Keratinocyte (primary cell): ENCODE measurements at regions not wholly inside any gene's neighbourhood (a gene's known extent, or its start where the extent isn't known, plus 50 kb on each side); places are given as distances from the start of the nearest gene placed in this dataset.

Experiments
- DNase-seq: peaks from one replicate; pipeline ENCODE4 v3.0.0-alpha.2; 2011; ENCODE audit warnings: low read depth, missing footprints, low spot score
- FAIRE-seq: peaks from 2 replicates; lab custom pipeline; 2011; peaks lifted over from hg19 to GRCh38; lab: Jason Lieb, UNC
- H2AFZ ChIP-seq: 2 replicates; pipeline ENCODE4 v1.6.0; 2012; ENCODE audit warnings: low read length, control low read depth, inconsistent platforms; ENCODE audit not compliant: control insufficient read depth
- H3K27ac ChIP-seq: 2 replicates; pipeline ENCODE4 v1.5.1; 2011; ENCODE audit warnings: low read length; ENCODE audit not compliant: control insufficient read depth, insufficient read depth
- H3K27me3 ChIP-seq: 3 replicates; pipeline ENCODE4 v1.6.0; 2011; ENCODE audit warnings: low read length; ENCODE audit not compliant: control insufficient read depth, insufficient read depth; ENCODE audit errors: extremely low read depth
- H3K36me3 ChIP-seq, 2 experiments: 2 replicates in 1 of 2; 3 replicates in 1 of 2; pipeline ENCODE4 v1.5.1; 2011; ENCODE audit warnings: low read length in 2 of 2, mild to moderate bottlenecking in 1 of 2; ENCODE audit not compliant: control insufficient read depth in 2 of 2, insufficient read depth in 2 of 2; ENCODE audit errors: extremely low read depth in 1 of 2
- H3K4me1 ChIP-seq: 3 replicates; pipeline ENCODE4 v1.5.1; 2011; ENCODE audit warnings: low read length; ENCODE audit not compliant: control insufficient read depth, insufficient read depth; ENCODE audit errors: extremely low read depth
- H3K4me2 ChIP-seq: 3 replicates; pipeline ENCODE4 v1.6.0; 2011; ENCODE audit warnings: low read depth, low read length; ENCODE audit not compliant: control insufficient read depth, insufficient read depth; ENCODE audit errors: extremely low read depth
- H3K4me3 ChIP-seq, 3 experiments: fragments of 200-600 bp in 1 of 3; sonication (generic) in 1 of 3; 2 replicates in 2 of 3; 3 replicates in 1 of 3; pipeline ENCODE4 v1.5.1; 2011 to 2016; ENCODE audit warnings: low read length in 3 of 3, mild to moderate bottlenecking in 3 of 3, control low read depth in 2 of 3, inconsistent platforms in 1 of 3, low read depth in 1 of 3, mixed read lengths in 1 of 3, mixed run types in 1 of 3, moderate library complexity in 1 of 3; ENCODE audit not compliant: control insufficient read depth in 2 of 3, insufficient read depth in 2 of 3; ENCODE audit errors: extremely low read depth in 1 of 3
- H3K79me2 ChIP-seq: 2 replicates; pipeline ENCODE4 v1.6.0; 2012; ENCODE audit warnings: low read length; ENCODE audit not compliant: control insufficient read depth, insufficient read depth
- H3K9ac ChIP-seq: 3 replicates; pipeline ENCODE4 v1.6.0; 2011; ENCODE audit warnings: low read length; ENCODE audit not compliant: control insufficient read depth, insufficient read depth; ENCODE audit errors: extremely low read depth
- H3K9me1 ChIP-seq: 3 replicates; pipeline ENCODE4 v1.6.0; 2011; ENCODE audit warnings: low read length; ENCODE audit not compliant: control insufficient read depth, insufficient read depth; ENCODE audit errors: extremely low read depth
- H3K9me3 ChIP-seq: 2 replicates; pipeline ENCODE4 v1.5.1; 2012; ENCODE audit warnings: low read depth, low read length; ENCODE audit not compliant: control insufficient read depth
- H4K20me1 ChIP-seq: 3 replicates; pipeline ENCODE4 v1.6.0; 2011; ENCODE audit warnings: low read length; ENCODE audit not compliant: control insufficient read depth, insufficient read depth; ENCODE audit errors: extremely low read depth
- CTCF ChIP-seq, 3 experiments: IDR thresholded peaks in 1 of 3; conservative IDR thresholded peaks in 1 of 3; optimal IDR thresholded peaks in 1 of 3; 2 replicates in 2 of 3; 3 replicates in 1 of 3; pipeline versions ENCODE3 to v1.5.1; 2011; ENCODE audit warnings: low read length in 3 of 3, mild to moderate bottlenecking in 3 of 3, moderate library complexity in 2 of 3, control low read depth in 1 of 3, inconsistent platforms in 1 of 3; ENCODE audit not compliant: insufficient read depth in 2 of 3; ENCODE audit errors: extremely low read depth in 1 of 3
- EZH2 ChIP-seq: IDR thresholded peaks from one replicate; pipeline ENCODE4 v1.6.1; 2012; ENCODE audit warnings: inconsistent platforms, mild to moderate bottlenecking, low read length, moderate library complexity
- dilution Hi-C: fragments of 300-500 bp; cut with MboI; formaldehyde crosslinking; loops from one replicate; pipeline ENCODE4 v1.7.0; 2020; ENCODE audit warnings: low sequenced_read_pairs; ENCODE audit not compliant: extremely low pct_ligation_motif_present

- H3K9me3 ChIP-seq, result no peaks in the 10 kb centered on the region
- FAIRE-seq, result no peak
- H2AFZ ChIP-seq, result no peak overlapping the region
- H3K27me3 ChIP-seq, result no peaks in the 10 kb centered on the region
- no peak for DNase-seq
- TF ChIP-seq CTCF (optimal IDR thresholded peaks at IDR 0.05 in 1 of 3, IDR thresholded peaks at IDR 0.05 in 1 of 3, conservative IDR thresholded peaks at IDR 0.05 in 1 of 3; ENCODE audit: extremely low read depth in 1 of 3, insufficient read depth in 2 of 3, low read length in 3 of 3) (peak in 1 of 3 experiments; percentile 34), EZH2 (no peak)
- H3K36me3 ChIP-seq, result no peaks in the 10 kb centered on the region
- no peaks in the 10 kb centered on the region for H3K9me1 ChIP-seq
- H3K79me2 ChIP-seq, result no peaks in the 10 kb centered on the region
- no peak overlapping the region for H3K4me2 ChIP-seq
- no peak overlapping the region for H3K4me3 ChIP-seq
- H3K9ac ChIP-seq, result no peak overlapping the region
- H4K20me1 ChIP-seq, result no peaks in the 10 kb centered on the region
- peaks cover 9% of the 10 kb centered on the region for H3K4me1 ChIP-seq
- H3K27ac ChIP-seq, result no peak overlapping the region
- dilution Hi-C loops, result no loop called here
These were observed 140.6 kb upstream of the TMCO5A start for GRCh38 chr15:37793851-37794250.

GRCh38 chr15:37794947-37795346 lies 139.5 kb upstream of the TMCO5A start:
- H4K20me1 ChIP-seq, result no peaks in the 10 kb centered on the region
- dilution Hi-C loops, result no loop called here
- H3K9me1 ChIP-seq, result no peaks in the 10 kb centered on the region
- DNase-seq (no peak), FAIRE-seq (no peak)
- peaks cover 3% of the 10 kb centered on the region for H3K4me1 ChIP-seq
- no peaks in the 10 kb centered on the region for H3K36me3 ChIP-seq
- H3K9me3 ChIP-seq, result no peaks in the 10 kb centered on the region
- TF ChIP-seq EZH2 (no peak), CTCF (optimal IDR thresholded peaks at IDR 0.05 in 1 of 3, IDR thresholded peaks at IDR 0.05 in 1 of 3, conservative IDR thresholded peaks at IDR 0.05 in 1 of 3; ENCODE audit: extremely low read depth in 1 of 3, insufficient read depth in 2 of 3, low read length in 3 of 3) (no peak)
- H2AFZ ChIP-seq, result no peak overlapping the region
- no peak overlapping the region for H3K4me3 ChIP-seq
- H3K9ac ChIP-seq, result no peak overlapping the region
- no peak overlapping the region for H3K4me2 ChIP-seq
- H3K27ac ChIP-seq, result no peak overlapping the region
- H3K79me2 ChIP-seq, result no peaks in the 10 kb centered on the region
- H3K27me3 ChIP-seq, result no peaks in the 10 kb centered on the region
